B cell (primary cell): ENCODE measurements at regions not wholly inside any gene's neighbourhood (a gene's known extent, or its start where the extent isn't known, plus 50 kb on each side); places are given as distances from the start of the nearest gene placed in this dataset.
"Not testable (repeated sequence)": the region's sequence is repeated elsewhere in the genome, so short reads cannot be mapped to it uniquely, and the experiment has no call there.

Source experiments
- ATAC-seq: fragments of 200-7000 bp; cut with Tn5 transposase; one replicate; pipeline ENCODE4 v1.10.0; 2021; ENCODE audit warnings: low read depth, mild to moderate bottlenecking, moderate number of reproducible peaks, moderate library complexity
- CTCF ChIA-PET: fragments of 350-600 bp; sonication (Branson Sonifier 250); formaldehyde crosslinking; loops from one replicate; lab custom pipeline; 2021; ENCODE audit warnings: antibody characterized with exemption, inconsistent platforms; lab: Charles Lee
- POLR2A ChIA-PET: fragments of 350-600 bp; sonication (Branson Sonifier 250); formaldehyde crosslinking; loops from one replicate; lab custom pipeline; 2021; ENCODE audit warnings: antibody characterized with exemption; lab: Charles Lee
- DNase-seq: peaks from one replicate; pipeline ENCODE4 v3.0.0; 2013
- H2AFZ ChIP-seq: 2 replicates; pipeline ENCODE4 v1.6.1; 2012; ENCODE audit warnings: mild to moderate bottlenecking, low read depth, low read length; ENCODE audit not compliant: insufficient read depth, poor library complexity, severe bottlenecking
- H3K27ac ChIP-seq, 2 donors: 1 replicate in 1 of 2; 2 replicates in 1 of 2; pipeline ENCODE4 v1.5.1; 2012 to 2013; ENCODE audit warnings: low read length in 2 of 2, mild to moderate bottlenecking in 2 of 2, moderate library complexity in 1 of 2
- H3K27me3 ChIP-seq, 4 experiments: fragments of 200-600 bp in 1 of 4; sonication (generic) in 1 of 4; replicated peaks in 1 of 4; 1 replicate in 2 of 4; 2 replicates in 2 of 4; pipeline versions ENCODE4 v1.6.1 to v1.7.0; 2013 to 2016; ENCODE audit warnings: low read length in 3 of 4, mild to moderate bottlenecking in 2 of 4, mixed read lengths in 1 of 4, moderate library complexity in 1 of 4; ENCODE audit not compliant: insufficient read depth in 4 of 4, control insufficient read depth in 3 of 4; ENCODE audit errors: control extremely low read depth in 1 of 4
- H3K36me3 ChIP-seq, 2 experiments: replicated peaks in 1 of 2; 1 replicate in 1 of 2; 2 replicates in 1 of 2; pipeline versions ENCODE4 v1.6.1 to v1.7.1; 2013; ENCODE audit warnings: low read length in 1 of 2; ENCODE audit not compliant: insufficient read depth in 2 of 2, control insufficient read depth in 1 of 2; ENCODE audit errors: control extremely low read depth in 1 of 2, extremely low read depth in 1 of 2
- H3K4me1 ChIP-seq, 2 donors: fragments of 200-600 bp in 1 of 2; sonication (generic) in 1 of 2; 1 replicate in 1 of 2; 2 replicates in 1 of 2; pipeline versions ENCODE4 v1.5.1 to v1.6.1; 2013 to 2017; ENCODE audit warnings: low read length in 2 of 2; ENCODE audit not compliant: control insufficient read depth in 2 of 2, insufficient read depth in 2 of 2
- H3K4me2 ChIP-seq: replicated peaks from 2 replicates; pipeline ENCODE3; 2012; ENCODE audit warnings: mild to moderate bottlenecking, low read depth, low read length; ENCODE audit not compliant: poor library complexity, severe bottlenecking
- H3K4me3 ChIP-seq, 5 experiments: fragments of 200-600 bp in 1 of 5; sonication (generic) in 1 of 5; 1 replicate in 3 of 5; 2 replicates in 2 of 5; pipeline versions ENCODE4 v1.5.1 to v1.7.0; 2011 to 2016; ENCODE audit warnings: low read length in 4 of 5, mild to moderate bottlenecking in 4 of 5, low read depth in 2 of 5, control low read depth in 1 of 5, moderate library complexity in 1 of 5; ENCODE audit not compliant: insufficient read depth in 1 of 5; ENCODE audit errors: control extremely low read depth in 1 of 5, extremely low read depth in 1 of 5
- H3K79me2 ChIP-seq: fragments of 200-600 bp; sonication (generic); one replicate; pipeline ENCODE4 v1.6.0; 2016; ENCODE audit warnings: low read length; ENCODE audit not compliant: control insufficient read depth, insufficient read depth
- H3K9ac ChIP-seq: fragments of 200-600 bp; sonication (generic); 2 replicates; pipeline ENCODE4 v1.6.1; 2017; ENCODE audit warnings: mild to moderate bottlenecking, low read length, moderate library complexity
- H3K9me3 ChIP-seq, 3 donors: one replicate each; pipeline versions ENCODE4 v1.6.1 to v1.7.1; 2013; ENCODE audit warnings: low read length in 2 of 3; ENCODE audit not compliant: control insufficient read depth in 2 of 3, insufficient read depth in 1 of 3; ENCODE audit errors: control extremely low read depth in 1 of 3
- H4K20me1 ChIP-seq: 2 replicates; pipeline ENCODE4 v1.6.0; 2012; ENCODE audit warnings: mild to moderate bottlenecking, low read length; ENCODE audit not compliant: insufficient read depth, control insufficient read depth, poor library complexity, severe bottlenecking
- H3K27ac Mint-ChIP-seq: one replicate; pipeline ENCODE4 v1.8.0; 2021; ENCODE audit warnings: mixed read lengths
- H3K27me3 Mint-ChIP-seq: one replicate; pipeline ENCODE4 v1.8.0; 2021; ENCODE audit warnings: mixed read lengths
- H3K4me1 Mint-ChIP-seq: one replicate; pipeline ENCODE4 v1.8.0; 2021; ENCODE audit warnings: mixed read lengths
- H3K4me3 Mint-ChIP-seq: one replicate; pipeline ENCODE4 v1.8.0; 2021; ENCODE audit warnings: mixed read lengths
- H3K9me3 Mint-ChIP-seq: one replicate; pipeline ENCODE4 v1.8.0; 2022; ENCODE audit warnings: mixed read lengths; ENCODE audit not compliant: insufficient read depth
- CTCF ChIP-seq: fragments of 200-600 bp; IDR thresholded peaks from one replicate; pipeline ENCODE4 v1.8.0; 2022; ENCODE audit warnings: antibody characterized with exemption, mild to moderate bottlenecking
- EZH2 ChIP-seq: IDR thresholded peaks from 2 replicates; pipeline ENCODE4 v1.6.1; 2012; ENCODE audit warnings: borderline replicate concordance, low read depth, mild to moderate bottlenecking, moderate library complexity, low read length; ENCODE audit not compliant: insufficient read depth, poor library complexity, severe bottlenecking
- WGBS: methylation state at CpG from one replicate; pipeline ENCODE4 v1.1.5; 2013; ENCODE audit warnings: missing lambda C conversion rate; ENCODE audit not compliant: insufficient coverage; 5-methylcytosine and 5-hydroxymethylcytosine counted together
- intact Hi-C: fragments of 100-400 bp; cut with micrococcal nuclease; formaldehyde crosslinking; loops from one replicate; pipeline ENCODE4 v1.10.0; 2022

GRCh38 chr3:104257486-104257885, 1109.2 kb upstream of the ALCAM start:
- H3K4me1 ChIP-seq, result no peaks in the 10 kb centered on the region
- no peak overlapping the region for H3K9ac ChIP-seq
- H3K36me3 ChIP-seq, result no peaks in the 10 kb centered on the region
- intact Hi-C loops, result no loop called here
- Mint-ChIP-seq H3K27me3 (no peaks in the 10 kb centered on the region), H3K9me3 (no peaks in the 10 kb centered on the region), H3K27ac (no peak overlapping the region), H3K4me3 (no peak overlapping the region), H3K4me1 (no peaks in the 10 kb centered on the region)
- H3K4me3 ChIP-seq, result no peak overlapping the region
- H3K79me2 ChIP-seq, result no peaks in the 10 kb centered on the region
- ATAC-seq (no peak), DNase-seq (no peak)
- H3K27me3 ChIP-seq, result no peaks in the 10 kb centered on the region
- POLR2A ChIA-PET, result no interaction called here
- H3K27ac ChIP-seq, result no peak overlapping the region
- no peaks in the 10 kb centered on the region for H4K20me1 ChIP-seq
- H3K9me3 ChIP-seq, result no peaks in the 10 kb centered on the region
- no CpG with 5 or more reads among the region's 4 CpGs for WGBS
- no peak overlapping the region for H2AFZ ChIP-seq
- no peak overlapping the region for H3K4me2 ChIP-seq
- CTCF ChIA-PET, result no interaction called here
- TF ChIP-seq EZH2 (no peak), CTCF (no peak)

- H2AFZ ChIP-seq, result no peak overlapping the region
- no peaks in the 10 kb centered on the region for H3K27me3 ChIP-seq
- intact Hi-C loops, result no loop called here
- TF ChIP-seq EZH2 (no peak), CTCF (no peak)
- H3K4me1 ChIP-seq, result no peaks in the 10 kb centered on the region
- Mint-ChIP-seq H3K4me1 (no peaks in the 10 kb centered on the region), H3K9me3 (peaks cover 2% of the 10 kb centered on the region), H3K4me3 (no peak overlapping the region), H3K27me3 (no peaks in the 10 kb centered on the region), H3K27ac (no peak overlapping the region)
- no peak overlapping the region for H3K4me2 ChIP-seq
- H3K4me3 ChIP-seq, result no peak overlapping the region
- H3K27ac ChIP-seq, result no peak overlapping the region
- no peaks in the 10 kb centered on the region for H3K36me3 ChIP-seq
- ATAC-seq, result no peak
- ChIA-PET POLR2A (no interaction called here), CTCF (interaction anchor here (1.8 kb wide), 1 partner anchor 9 kb away, joined by 4 read pairs; no protein-coding TSS in a partner anchor)
- WGBS, result no CpG with 5 or more reads among the region's 2 CpGs
- H3K79me2 ChIP-seq, result no peaks in the 10 kb centered on the region
- H3K9me3 ChIP-seq, result no peaks in the 10 kb centered on the region
- no peaks in the 10 kb centered on the region for H4K20me1 ChIP-seq
- H3K9ac ChIP-seq, result no peak overlapping the region
- no peak for DNase-seq
These were observed 1103.2 kb upstream of the ALCAM start for GRCh38 chr3:104263477-104263876.

- intact Hi-C loops, H3K27ac Mint-ChIP-seq, H3K4me3 Mint-ChIP-seq, H3K79me2 ChIP-seq, H3K9me3 Mint-ChIP-seq, H3K27me3 ChIP-seq, H3K27me3 Mint-ChIP-seq, POLR2A ChIA-PET, H3K27ac ChIP-seq, H2AFZ ChIP-seq, H3K4me2 ChIP-seq, H3K36me3 ChIP-seq, H4K20me1 ChIP-seq, DNase-seq, H3K4me1 ChIP-seq, CTCF ChIA-PET, H3K9me3 ChIP-seq, H3K4me1 Mint-ChIP-seq, H3K9ac ChIP-seq, H3K4me3 ChIP-seq, ATAC-seq: not testable (repeated sequence)
- WGBS, result no CpG with 5 or more reads among the region's 1 CpG
These were observed 1100.5 kb upstream of the ALCAM start for GRCh38 chr3:104266219-104266618.
